ENCODE measurements at regions not wholly inside any gene's neighbourhood (a gene's known extent, or its start where the extent isn't known, plus 50 kb on each side); places are given as distances from the start of the nearest gene placed in this dataset.

- intact Hi-C loops (cut with DNase I; ENCODE audit: low total_unique reads), result no loop called here
- no peak for DNase-seq (ENCODE audit: low spot score in 2 of 2)
- WGBS, 2 donors, result 88 to 97% methylated on average over 1 of the region's 1 CpG
- H3K4me3 ChIP-seq (ENCODE audit: low read depth, poor library complexity, severe bottlenecking), result no peak overlapping the region
- TF ChIP-seq CTCF (IDR thresholded peaks at IDR 0.05), result no peak
- no peak for TF ChIP-seq POLR2A (IDR thresholded peaks at IDR 0.05)
Observed at GRCh38 chr3:77935418-77935817, 895.5 kb downstream of the ROBO2 start.

DNA sequence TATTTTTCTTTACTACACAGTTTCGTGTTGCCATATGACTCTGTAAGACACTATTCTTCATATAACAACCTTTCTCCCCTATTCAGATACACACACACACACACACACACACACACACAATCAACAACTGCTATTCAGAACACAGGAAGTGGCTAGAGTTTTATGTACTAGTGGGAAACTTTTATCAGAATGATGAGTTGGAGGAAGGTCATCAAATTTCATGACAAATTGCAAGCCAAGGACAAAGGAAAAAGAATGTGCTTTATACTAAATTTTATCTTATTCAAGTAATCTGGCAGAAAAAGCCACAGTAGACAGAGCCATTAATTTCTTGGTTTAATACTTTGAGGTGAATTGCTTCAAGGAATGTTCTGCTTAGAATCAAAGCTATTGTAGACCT lies 899.8 kb downstream of the ROBO2 start:
- WGBS, 2 donors, result 68 to 73% methylated on average over 1 of the region's 1 CpG
- no peak for TF ChIP-seq POLR2A (IDR thresholded peaks at IDR 0.05)
- TF ChIP-seq CTCF (IDR thresholded peaks at IDR 0.05), result no peak
- no peak overlapping the region for H3K4me3 ChIP-seq (ENCODE audit: low read depth, poor library complexity, severe bottlenecking)
- intact Hi-C loops (cut with DNase I; ENCODE audit: low total_unique reads), result no loop called here
- no peak for DNase-seq (ENCODE audit: low spot score in 2 of 2)

DNA sequence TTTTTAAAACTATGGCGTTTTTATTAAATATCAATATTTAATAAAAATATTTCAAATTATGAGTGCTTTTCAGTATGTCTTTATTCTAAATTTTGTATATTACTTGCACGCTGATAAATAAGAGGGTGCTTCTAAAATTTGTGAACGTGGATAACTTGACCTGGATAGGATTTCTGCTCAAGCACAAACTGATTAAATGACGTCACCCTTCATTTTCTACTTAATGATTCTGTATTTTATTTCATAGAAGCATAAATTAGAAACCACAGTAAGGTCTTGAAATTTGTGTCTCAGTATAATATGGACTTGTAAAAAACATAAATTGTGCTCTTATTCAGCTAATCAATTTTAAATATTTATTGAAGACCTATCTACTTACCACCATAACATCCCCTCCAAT lies 903.7 kb downstream of the ROBO2 start:
- TF ChIP-seq CTCF (IDR thresholded peaks at IDR 0.05), result no peak
- no peak for TF ChIP-seq POLR2A (IDR thresholded peaks at IDR 0.05)
- intact Hi-C loops (cut with DNase I; ENCODE audit: low total_unique reads), result no loop called here
- no peak for DNase-seq (ENCODE audit: low spot score in 2 of 2)
- 93% methylated on average over 4 of the region's 4 CpGs for WGBS, 2 donors
- H3K4me3 ChIP-seq (ENCODE audit: low read depth, poor library complexity, severe bottlenecking), result no peak overlapping the region

- intact Hi-C loops (cut with DNase I; ENCODE audit: low total_unique reads), result no loop called here
- TF ChIP-seq POLR2A (IDR thresholded peaks at IDR 0.05) (no peak), CTCF (IDR thresholded peaks at IDR 0.05) (no peak)
- DNase-seq (ENCODE audit: low spot score in 2 of 2), result no peak
- 62 to 94% methylated on average over 3 of the region's 3 CpGs for WGBS, 2 donors
- H3K4me3 ChIP-seq (ENCODE audit: low read depth, poor library complexity, severe bottlenecking), result no peak overlapping the region
Observed at GRCh38 chr3:77945320-77945719, 905.4 kb downstream of the ROBO2 start.

DNA sequence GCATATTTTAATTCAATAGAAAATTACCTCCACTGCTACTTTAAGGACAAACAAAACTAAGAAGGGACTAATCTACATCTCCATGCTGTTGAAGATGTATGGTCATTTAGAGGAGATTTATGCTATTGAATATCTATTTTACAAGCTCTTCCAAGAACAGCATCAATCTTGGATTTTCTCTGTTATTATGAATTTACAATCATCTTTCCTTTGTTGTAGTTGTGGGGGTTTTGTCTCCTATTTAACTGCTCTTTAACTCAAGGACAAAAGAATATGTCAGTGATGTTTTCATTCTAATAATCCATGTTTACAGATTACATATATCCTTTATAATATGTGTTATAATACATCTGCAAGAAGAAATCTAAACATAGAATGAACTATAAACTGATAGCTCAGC lies 907.8 kb downstream of the ROBO2 start:
- no peak overlapping the region for H3K4me3 ChIP-seq (ENCODE audit: low read depth, poor library complexity, severe bottlenecking)
- no peak for DNase-seq (ENCODE audit: low spot score in 2 of 2)
- intact Hi-C loops (cut with DNase I; ENCODE audit: low total_unique reads), result no loop called here
- TF ChIP-seq POLR2A (IDR thresholded peaks at IDR 0.05) (no peak), CTCF (IDR thresholded peaks at IDR 0.05) (no peak)

- intact Hi-C loops (cut with DNase I; ENCODE audit: low total_unique reads), result no loop called here
- DNase-seq (ENCODE audit: low spot score in 2 of 2), result no peak
- 79 to 94% methylated on average over 1 of the region's 1 CpG for WGBS, 2 donors
- H3K4me3 ChIP-seq (ENCODE audit: low read depth, poor library complexity, severe bottlenecking), result no peak overlapping the region
- no peak for TF ChIP-seq POLR2A (IDR thresholded peaks at IDR 0.05)
- no peak for TF ChIP-seq CTCF (IDR thresholded peaks at IDR 0.05)
Observed at GRCh38 chr3:77967621-77968020, 927.7 kb downstream of the ROBO2 start.
